A549 (cell line): ENCODE measurements at regions not wholly inside any gene's neighbourhood (a gene's known extent, or its start where the extent isn't known, plus 50 kb on each side); places are given as distances from the start of the nearest gene placed in this dataset.

Experiments used
- ATAC-seq, 2 experiments: fragments of 200-7000 bp in 1 of 2; fragments of >200 bp in 1 of 2; cut with Nextera tagmentation in 1 of 2; cut with Tn5 transposase in 1 of 2; 3 replicates each; pipeline versions ENCODE4 v1.8.0 to v1.9.1; 2018 to 2020; ENCODE audit warnings: mild to moderate bottlenecking in 1 of 2, moderate library complexity in 1 of 2
- CTCF ChIA-PET: fragments of 300-600 bp; sonication (Branson Sonifier 250); formaldehyde crosslinking; extraction: SDS; loops from one replicate; lab custom pipeline; 2021; ENCODE audit warnings: antibody characterized with exemption, inconsistent platforms; lab: Yijun Ruan, JAX
- POLR2A ChIA-PET: fragments of 350-600 bp; formaldehyde crosslinking; extraction: SDS; loops from one replicate; lab custom pipeline; 2021; ENCODE audit warnings: antibody characterized with exemption, inconsistent platforms; lab: Yijun Ruan, JAX
- DNase-seq, 2 experiments: peaks; one replicate each; pipeline versions ENCODE4 v3.0.0 to v3.0.0-alpha.2; 2011 to 2016; ENCODE audit warnings: low read depth in 1 of 2, low spot score in 1 of 2
- FAIRE-seq: peaks from 2 replicates; lab custom pipeline; 2011; peaks lifted over from hg19 to GRCh38; lab: Jason Lieb, UNC
- H3K27ac ChIP-seq, 2 experiments: fragments of >200 bp; sonication (Bioruptor Twin); formaldehyde crosslinking; 3 replicates each; pipeline ENCODE4 v1.5.1; 2016 to 2017
- H3K4me1 ChIP-seq: fragments of >200 bp; sonication (Bioruptor Twin); formaldehyde crosslinking; 3 replicates; pipeline ENCODE4 v1.6.1; 2016
- H3K4me2 ChIP-seq: fragments of >200 bp; sonication (Bioruptor Twin); formaldehyde crosslinking; 3 replicates; pipeline ENCODE4 v1.6.1; 2016
- H3K4me3 ChIP-seq: fragments of >200 bp; sonication (Bioruptor Twin); formaldehyde crosslinking; 3 replicates; pipeline ENCODE4 v1.5.1; 2016
- H3K9me3 ChIP-seq: fragments of >200 bp; sonication (Bioruptor Twin); formaldehyde crosslinking; 3 replicates; pipeline ENCODE4 v1.6.1; 2016
- ATOH8 ChIP-seq: fragments of 250-450 bp; sonication (Bioruptor Pico); IDR thresholded peaks from 2 replicates; pipeline ENCODE4 v1.5.0; 2020; ENCODE audit warnings: low read depth, mild to moderate bottlenecking, moderate library complexity
- BCL3 ChIP-seq: fragments of >200 bp; sonication (Bioruptor Twin); formaldehyde crosslinking; IDR thresholded peaks from 3 replicates; pipeline ENCODE4 v1.6.1; 2016
- BHLHE40 ChIP-seq: IDR thresholded peaks from 2 replicates; pipeline ENCODE4 v1.6.1; 2012; ENCODE audit warnings: low read depth, low read length, inconsistent platforms
- CHD4 ChIP-seq: fragments of 200-600 bp; sonication (generic); IDR thresholded peaks from 2 replicates; pipeline ENCODE4 v1.6.1; 2016; ENCODE audit warnings: antibody characterized with exemption, mild to moderate bottlenecking, borderline replicate concordance
- EHMT2 ChIP-seq: fragments of 200-600 bp; sonication (generic); IDR thresholded peaks from 2 replicates; pipeline ENCODE4 v1.6.1; 2016; ENCODE audit warnings: antibody characterized with exemption, low read depth, mild to moderate bottlenecking, moderate library complexity
- ELK1 ChIP-seq: fragments of 150-350 bp; IDR thresholded peaks from 2 replicates; pipeline ENCODE4 v1.6.1; 2014; ENCODE audit warnings: low read depth, mild to moderate bottlenecking, low read length
- FOSB ChIP-seq: fragments of 250-450 bp; sonication (Bioruptor Pico); IDR thresholded peaks from 2 replicates; pipeline ENCODE4 v1.5.0; 2020; ENCODE audit warnings: mild to moderate bottlenecking, moderate library complexity
- FOSL2 ChIP-seq, 2 experiments: fragments of 450-650 bp in 1 of 2; fragments of >200 bp in 1 of 2; sonication (Bioruptor Twin) in 1 of 2; formaldehyde crosslinking; IDR thresholded peaks; 2 replicates each; pipeline versions ENCODE4 v1.5.0 to v1.6.1; 2016 to 2020; ENCODE audit warnings: mild to moderate bottlenecking in 1 of 2, moderate library complexity in 1 of 2
- HDAC2 ChIP-seq: fragments of 200-600 bp; sonication (generic); IDR thresholded peaks from 2 replicates; pipeline ENCODE4 v1.6.1; 2016
- HEYL ChIP-seq: fragments of 250-450 bp; sonication (Bioruptor Pico); IDR thresholded peaks from 2 replicates; pipeline ENCODE4 v1.8.0; 2021; ENCODE audit warnings: mild to moderate bottlenecking, moderate library complexity
- HMGXB4 ChIP-seq: fragments of 250-450 bp; sonication (Bioruptor Pico); IDR thresholded peaks from 2 replicates; pipeline ENCODE4 v1.5.0; 2021; ENCODE audit warnings: mild to moderate bottlenecking, moderate library complexity, borderline replicate concordance
- HOXB5 ChIP-seq: fragments of 250-450 bp; sonication (Bioruptor Pico); IDR thresholded peaks from 2 replicates; pipeline ENCODE4 v1.5.0; 2020; ENCODE audit warnings: mild to moderate bottlenecking, moderate library complexity
- JUNB ChIP-seq: fragments of >200 bp; sonication (Bioruptor Twin); formaldehyde crosslinking; IDR thresholded peaks from 2 replicates; pipeline ENCODE4 v1.6.1; 2016
- KDM1A ChIP-seq: fragments of 200-600 bp; sonication (generic); IDR thresholded peaks from 2 replicates; pipeline ENCODE4 v1.6.1; 2016; ENCODE audit warnings: low read depth, mild to moderate bottlenecking
- KDM5A ChIP-seq: fragments of 200-600 bp; sonication (generic); IDR thresholded peaks from 2 replicates; pipeline ENCODE4 v1.6.1; 2016; ENCODE audit warnings: antibody characterized with exemption, mild to moderate bottlenecking
- MAFK ChIP-seq: fragments of 450-650 bp; IDR thresholded peaks from 2 replicates; pipeline ENCODE4 v1.6.1; 2014; ENCODE audit not compliant: partially characterized antibody
- MAZ ChIP-seq: fragments of 150-350 bp; IDR thresholded peaks from 2 replicates; pipeline ENCODE4 v1.6.1; 2014; ENCODE audit warnings: antibody characterized with exemption, low read depth, low read length, borderline replicate concordance
- NR3C1 ChIP-seq: fragments of >200 bp; sonication (Bioruptor Twin); formaldehyde crosslinking; IDR thresholded peaks from 3 replicates; pipeline ENCODE4 v1.6.1; 2017
- PBX3 ChIP-seq: IDR thresholded peaks from 2 replicates; pipeline ENCODE4 v1.6.1; 2012
- PHF8 ChIP-seq: fragments of 200-600 bp; sonication (generic); IDR thresholded peaks from 2 replicates; pipeline ENCODE4 v1.6.1; 2016; ENCODE audit warnings: low read depth, mild to moderate bottlenecking, antibody characterized with exemption, moderate library complexity, borderline replicate concordance
- POLR2A ChIP-seq: IDR thresholded peaks from 2 replicates; pipeline ENCODE4 v1.6.1; 2012; ENCODE audit warnings: mild to moderate bottlenecking, low read length
- RARB ChIP-seq: fragments of 250-450 bp; sonication (Bioruptor Pico); IDR thresholded peaks from 2 replicates; pipeline ENCODE4 v1.8.0; 2021; ENCODE audit warnings: mild to moderate bottlenecking, moderate library complexity
- SMC3 ChIP-seq: fragments of >200 bp; sonication (Bioruptor Twin); formaldehyde crosslinking; IDR thresholded peaks from 3 replicates; pipeline ENCODE4 v1.6.1; 2018; ENCODE audit warnings: inconsistent platforms
- SREBF2 ChIP-seq: fragments of 450-650 bp; IDR thresholded peaks from 2 replicates; pipeline ENCODE4 v1.6.1; 2014; ENCODE audit warnings: mild to moderate bottlenecking, moderate library complexity
- TFCP2L1 ChIP-seq: fragments of 250-450 bp; sonication (Bioruptor Pico); IDR thresholded peaks from 2 replicates; pipeline ENCODE4 v1.5.0; 2021; ENCODE audit warnings: mild to moderate bottlenecking
- ZNF302 ChIP-seq: fragments of 250-450 bp; sonication (Bioruptor Pico); IDR thresholded peaks from 2 replicates; pipeline ENCODE4 v1.9.0; 2021; ENCODE audit warnings: inconsistent platforms, mild to moderate bottlenecking, moderate library complexity
- WGBS: methylation state at CpG from one replicate; pipeline ENCODE4 v1.1.6; 2017; ENCODE audit errors: missing lambda C conversion rate; 5-methylcytosine and 5-hydroxymethylcytosine counted together

- DNase-seq (no peak), ATAC-seq (no peak), FAIRE-seq (no peak)
- H3K4me2 ChIP-seq = no peak overlapping the region
- 56% methylated on average over 1 of the region's 1 CpG for WGBS
- no peaks in the 10 kb centered on the region for H3K9me3 ChIP-seq
- H3K27ac ChIP-seq = no peak overlapping the region
- TF ChIP-seq FOSB (no peak), RARB (CRISPR knock-in tag) (no peak), PHF8 (no peak), JUNB (no peak), MAZ (no peak), POLR2A (no peak), HDAC2 (no peak), NR3C1 (no peak), HMGXB4 (CRISPR knock-in tag) (no peak), ELK1 (no peak), ATOH8 (CRISPR knock-in tag) (no peak), BCL3 (no peak), SMC3 (no peak), KDM5A (no peak), FOSL2 (IDR thresholded peaks at IDR 0.05) (no peak), FOSL2 (CRISPR knock-in tag; IDR thresholded peaks at IDR 0.05) (no peak), SREBF2 (no peak)
- TF ChIP-seq, all 56 proteins: peak for 0
- no peak overlapping the region for H3K4me3 ChIP-seq
- ChIA-PET CTCF (no interaction called here), POLR2A (no interaction called here)
- H3K4me1 ChIP-seq = no peaks in the 10 kb centered on the region
Measured at GRCh38 chr2:19554520-19554919, 196.1 kb upstream of the OSR1 start.

DNA sequence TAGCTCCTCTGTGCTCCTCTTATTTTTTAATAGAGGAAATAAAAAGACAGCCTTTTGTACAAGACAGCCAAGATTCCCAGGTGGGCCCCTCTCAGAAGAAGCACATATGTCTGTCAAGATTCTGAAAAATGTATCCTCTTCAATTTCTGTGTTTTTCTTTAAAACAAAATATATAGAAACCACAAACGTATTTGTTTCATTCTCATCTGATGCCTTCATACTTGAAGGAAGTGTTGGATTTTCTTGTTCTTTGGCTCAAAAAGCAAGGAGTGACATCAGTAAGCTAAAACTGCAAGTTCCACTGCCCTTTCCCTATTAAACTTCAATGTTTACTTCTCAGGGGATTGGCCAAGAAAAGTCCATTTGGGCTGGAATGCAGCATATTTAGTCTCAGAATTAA, 193.8 kb upstream of the OSR1 start:
- TF ChIP-seq ZNF302 (no peak), PBX3 (no peak), BHLHE40 (no peak), HMGXB4 (CRISPR knock-in tag) (no peak), HOXB5 (CRISPR knock-in tag) (no peak), HDAC2 (no peak), TFCP2L1 (no peak), CHD4 (no peak), FOSB (no peak), MAFK (no peak), EHMT2 (no peak), KDM1A (no peak), FOSL2 (IDR thresholded peaks at IDR 0.05) (no peak), FOSL2 (CRISPR knock-in tag; IDR thresholded peaks at IDR 0.05) (no peak), HEYL (CRISPR knock-in tag) (no peak), BCL3 (no peak), ATOH8 (CRISPR knock-in tag) (no peak)
- TF ChIP-seq, all 56 proteins: peak for 0
- DNase-seq (no peak), ATAC-seq (no peak), FAIRE-seq (no peak)
- Histone ChIP-seq H3K9me3 (no peaks in the 10 kb centered on the region), H3K4me2 (no peak overlapping the region), H3K4me1 (no peaks in the 10 kb centered on the region), H3K27ac (no peak overlapping the region), H3K4me3 (no peak overlapping the region)
- CTCF ChIA-PET = no interaction called here
- POLR2A ChIA-PET = interaction anchor here (1.0 kb wide), 1 partner anchor 11 kb away, joined by 3 read pairs; no protein-coding TSS in a partner anchor
- 76% methylated on average over 1 of the region's 1 CpG for WGBS
